Activated naive CD4-positive, alpha-beta T cell treated with anti-CD3 and anti-CD28 coated beads for 36 hours (primary cell): ENCODE measurements at regions not wholly inside any gene's neighbourhood (a gene's known extent, or its start where the extent isn't known, plus 50 kb on each side); places are given as distances from the start of the nearest gene placed in this dataset.
"Not testable (repeated sequence)": the region's sequence is repeated elsewhere in the genome, so short reads cannot be mapped to it uniquely, and the experiment has no call there.

Experiments used
- CTCF ChIA-PET: fragments of 350-600 bp; sonication (Branson Sonifier 250); formaldehyde crosslinking; loops from one replicate; lab custom pipeline; 2021; ENCODE audit warnings: antibody characterized with exemption; lab: Charles Lee
- DNase-seq: peaks from one replicate; pipeline ENCODE4 v3.0.0-alpha.2; 2020
- H3K27ac Mint-ChIP-seq: one replicate; pipeline ENCODE4 v1.8.0; 2021; ENCODE audit warnings: mild to moderate bottlenecking, mixed read lengths
- H3K27me3 Mint-ChIP-seq: one replicate; pipeline ENCODE4 v1.8.0; 2021; ENCODE audit warnings: low read depth, mixed read lengths
- H3K36me3 Mint-ChIP-seq: one replicate; pipeline ENCODE4 v1.8.0; 2021; ENCODE audit warnings: low read depth, mixed read lengths
- H3K4me1 Mint-ChIP-seq: one replicate; pipeline ENCODE4 v1.8.0; 2021; ENCODE audit warnings: low read depth, mixed read lengths
- H3K4me3 Mint-ChIP-seq: one replicate; pipeline ENCODE4 v1.8.0; 2021; ENCODE audit warnings: mild to moderate bottlenecking, moderate library complexity, mixed read lengths
- H3K9me3 Mint-ChIP-seq: one replicate; pipeline ENCODE4 v1.8.0; 2021; ENCODE audit warnings: mixed read lengths
- intact Hi-C: fragments of 100-400 bp; cut with micrococcal nuclease; formaldehyde crosslinking; loops from one replicate; pipeline ENCODE4 v1.15.1; 2023

DNA sequence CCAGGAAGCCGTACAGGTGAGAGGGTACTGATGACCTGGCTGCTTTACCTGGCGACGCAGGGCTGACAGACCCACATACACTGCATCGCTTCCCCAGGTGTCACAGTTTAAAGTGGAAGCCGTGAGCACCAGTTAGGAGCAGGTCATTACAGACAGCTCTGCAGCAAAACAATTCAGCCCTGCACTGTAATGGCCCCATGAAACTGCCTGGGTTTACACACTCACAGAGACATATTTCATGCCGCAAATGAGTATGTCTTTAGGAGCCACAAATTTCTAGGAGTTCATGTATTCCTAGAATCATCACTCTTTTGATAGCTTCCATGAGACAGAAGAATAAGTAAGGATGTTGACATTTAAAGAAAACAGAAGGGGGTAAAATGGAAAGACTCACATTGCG lies 723.1 kb downstream of the MATN1 start:
- intact Hi-C loops = no loop called here
- Mint-ChIP-seq H3K4me1 (no peaks in the 10 kb centered on the region), H3K36me3 (no peaks in the 10 kb centered on the region), H3K27me3 (no peaks in the 10 kb centered on the region), H3K9me3 (peaks cover 3% of the 10 kb centered on the region), H3K4me3 (no peak overlapping the region), H3K27ac (no peak overlapping the region)
- no peak for DNase-seq
- CTCF ChIA-PET = no interaction called here

DNA sequence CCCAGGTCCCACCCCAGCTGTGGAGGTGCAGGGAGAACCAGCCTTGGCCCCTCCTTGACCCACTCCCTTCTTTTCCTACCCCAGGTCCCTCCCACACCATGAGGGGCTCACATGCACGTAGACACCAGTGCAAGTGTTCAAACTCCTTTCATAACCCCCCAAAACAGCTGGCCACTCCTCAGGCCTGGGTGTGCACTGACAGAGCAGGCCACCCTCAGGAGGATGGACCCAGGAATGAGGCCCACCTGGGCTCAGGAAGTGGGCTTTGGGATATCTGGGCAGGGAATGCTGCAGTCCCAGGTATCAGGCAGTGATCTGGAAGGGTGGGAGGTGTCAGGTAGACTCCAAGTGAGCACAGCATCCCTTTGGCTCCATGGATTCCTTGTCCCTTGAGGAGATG lies 723.8 kb downstream of the MATN1 start:
- no peaks in the 10 kb centered on the region for H3K4me1 Mint-ChIP-seq
- H3K9me3 Mint-ChIP-seq = peaks cover 5% of the 10 kb centered on the region

DNA sequence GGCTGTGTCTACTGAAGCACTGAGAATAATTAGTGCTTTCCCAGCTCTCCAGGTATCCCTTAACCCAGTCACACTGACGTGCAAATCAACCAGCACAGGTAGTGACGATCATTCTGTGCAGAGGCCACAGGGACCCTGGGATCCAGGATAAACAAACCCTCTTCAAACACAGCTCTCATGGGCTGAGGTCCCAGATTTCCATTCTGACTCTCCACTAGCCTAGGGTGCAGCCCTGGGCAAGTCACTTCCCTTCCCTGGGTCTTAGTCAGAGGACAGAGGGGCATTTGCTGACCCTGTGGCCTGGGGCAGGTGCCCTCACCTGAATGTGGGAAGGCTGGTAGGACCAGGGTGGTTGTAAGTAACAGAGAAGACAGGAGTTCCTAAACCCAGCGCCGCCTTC lies 724.7 kb downstream of the MATN1 start:
- DNase-seq = no peak
- H3K4me1 Mint-ChIP-seq = no peaks in the 10 kb centered on the region
- peaks cover 8% of the 10 kb centered on the region for H3K9me3 Mint-ChIP-seq
- H3K27ac Mint-ChIP-seq = no peak overlapping the region
- H3K27me3 Mint-ChIP-seq = no peaks in the 10 kb centered on the region
- no peak overlapping the region for H3K4me3 Mint-ChIP-seq
- H3K36me3 Mint-ChIP-seq = no peaks in the 10 kb centered on the region
- intact Hi-C loops = no loop called here
- CTCF ChIA-PET = no interaction called here

More for the DNA sequence above, 723.8 kb downstream of the MATN1 start:
- H3K36me3 Mint-ChIP-seq = no peaks in the 10 kb centered on the region
- H3K4me3 Mint-ChIP-seq = no peak overlapping the region
- intact Hi-C loops = no loop called here
- H3K27ac Mint-ChIP-seq = no peak overlapping the region
- no peak for DNase-seq
- CTCF ChIA-PET = no interaction called here
- no peaks in the 10 kb centered on the region for H3K27me3 Mint-ChIP-seq

DNA sequence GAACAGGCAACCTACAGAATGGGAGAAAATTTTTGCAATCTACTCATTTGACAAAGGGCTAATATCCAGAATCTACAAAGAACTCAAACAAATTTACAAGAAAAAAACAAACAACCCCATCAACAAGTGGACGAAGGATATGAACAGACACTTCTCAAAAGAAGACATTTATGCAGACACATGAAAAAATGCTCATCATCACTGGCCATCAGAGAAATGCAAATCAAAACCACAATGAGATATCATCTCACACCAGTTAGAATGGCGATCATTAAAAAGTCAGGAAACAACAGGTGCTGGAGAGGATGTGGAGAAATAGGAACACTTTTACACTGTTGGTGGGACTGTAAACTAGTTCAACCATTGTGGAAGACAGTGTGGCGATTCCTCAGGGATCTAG lies 725.6 kb downstream of the MATN1 start:
- H3K27ac Mint-ChIP-seq, H3K4me1 Mint-ChIP-seq, H3K36me3 Mint-ChIP-seq, H3K27me3 Mint-ChIP-seq, DNase-seq, intact Hi-C loops, H3K4me3 Mint-ChIP-seq, CTCF ChIA-PET: not testable (repeated sequence)
- peaks cover 14% of the 10 kb centered on the region for H3K9me3 Mint-ChIP-seq

GRCh38 chr1:29993950-29994349 lies 729.4 kb downstream of the MATN1 start:
- H3K27ac Mint-ChIP-seq = no peak overlapping the region
- no peak overlapping the region for H3K4me3 Mint-ChIP-seq
- CTCF ChIA-PET = no interaction called here
- no peak for DNase-seq
- peaks cover 4% of the 10 kb centered on the region for H3K27me3 Mint-ChIP-seq
- intact Hi-C loops = no loop called here
- H3K4me1 Mint-ChIP-seq = no peaks in the 10 kb centered on the region
- peaks cover 20% of the 10 kb centered on the region for H3K9me3 Mint-ChIP-seq
- no peaks in the 10 kb centered on the region for H3K36me3 Mint-ChIP-seq

DNA sequence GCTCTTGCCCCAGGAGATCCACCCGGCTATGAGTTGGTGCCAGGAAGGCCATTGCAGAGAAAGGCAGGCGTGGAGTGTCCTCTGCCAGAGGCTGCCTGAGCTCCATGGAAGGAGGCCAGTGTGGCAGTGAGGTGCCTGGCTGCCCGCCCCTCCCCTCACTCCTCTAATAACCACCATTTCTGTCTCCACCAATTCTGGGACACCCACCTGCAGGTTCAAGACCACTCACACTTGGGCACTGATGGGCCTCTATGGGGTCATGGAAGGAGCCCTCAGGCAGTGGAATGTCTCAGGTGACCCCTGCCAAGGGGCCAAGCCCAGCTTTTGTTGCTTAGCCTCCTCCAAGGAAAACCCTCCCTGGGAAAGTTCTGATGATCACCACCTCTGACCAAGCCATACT lies 731.6 kb downstream of the MATN1 start:
- Mint-ChIP-seq H3K4me3 (no peak overlapping the region), H3K9me3 (peaks cover 20% of the 10 kb centered on the region), H3K36me3 (no peaks in the 10 kb centered on the region), H3K4me1 (no peaks in the 10 kb centered on the region), H3K27ac (no peak overlapping the region), H3K27me3 (peaks cover 4% of the 10 kb centered on the region)
- CTCF ChIA-PET = no interaction called here
- DNase-seq = no peak
- intact Hi-C loops = no loop called here

- Mint-ChIP-seq H3K36me3 (no peaks in the 10 kb centered on the region), H3K4me3 (no peak overlapping the region), H3K4me1 (no peaks in the 10 kb centered on the region), H3K27ac (no peak overlapping the region), H3K9me3 (peaks cover 19% of the 10 kb centered on the region), H3K27me3 (peaks cover 4% of the 10 kb centered on the region)
- no peak for DNase-seq
- intact Hi-C loops = no loop called here
- CTCF ChIA-PET = no interaction called here
Measured at GRCh38 chr1:29991025-29991424, 732.4 kb downstream of the MATN1 start.

DNA sequence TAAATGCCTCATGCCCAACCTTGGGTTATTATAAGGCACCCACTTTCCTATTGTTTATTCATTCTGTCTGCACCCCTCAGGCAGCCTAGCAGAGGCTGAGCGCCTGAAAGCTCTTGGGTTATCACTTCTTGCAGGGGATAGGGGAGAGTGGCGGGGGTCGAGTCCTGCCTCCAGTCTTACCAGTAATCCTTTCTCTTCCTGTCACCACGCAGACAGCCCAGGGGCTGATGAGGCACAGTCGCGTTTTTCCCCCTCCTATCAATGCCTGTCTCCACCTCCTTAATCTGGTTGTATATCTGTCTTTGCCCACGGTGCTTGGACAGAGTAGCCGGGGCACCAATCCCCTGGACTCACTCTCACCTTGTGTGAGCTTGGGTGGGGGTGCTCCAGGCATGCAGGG lies 733.1 kb downstream of the MATN1 start:
- Mint-ChIP-seq H3K4me1 (no peaks in the 10 kb centered on the region), H3K27me3 (peaks cover 5% of the 10 kb centered on the region), H3K4me3 (no peak overlapping the region), H3K9me3 (peaks cover 17% of the 10 kb centered on the region), H3K36me3 (no peaks in the 10 kb centered on the region), H3K27ac (no peak overlapping the region)
- CTCF ChIA-PET = no interaction called here
- intact Hi-C loops = no loop called here
- DNase-seq = no peak

DNA sequence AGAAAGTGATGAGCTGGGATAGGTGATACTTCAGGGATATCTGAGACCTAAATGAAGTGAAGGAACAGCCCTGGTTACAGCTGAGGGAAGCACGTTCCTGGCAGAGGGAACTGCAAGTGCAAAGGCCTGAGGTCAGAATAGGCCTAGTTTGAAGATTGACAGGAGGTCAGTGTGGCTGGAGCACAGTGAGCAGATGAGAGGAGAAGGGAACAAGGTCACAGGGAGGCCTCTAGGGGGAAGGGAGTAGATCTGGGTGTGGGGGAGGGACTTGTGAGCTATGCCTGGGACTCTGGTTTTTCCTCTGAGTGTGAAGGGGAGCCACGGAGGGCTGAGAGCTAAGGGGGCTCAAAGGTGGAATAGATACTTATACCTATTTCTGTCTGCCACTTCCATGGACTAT lies 736.4 kb downstream of the MATN1 start:
- DNase-seq = no peak
- Mint-ChIP-seq H3K27ac (no peak overlapping the region), H3K4me1 (no peaks in the 10 kb centered on the region), H3K27me3 (peaks cover 12% of the 10 kb centered on the region), H3K4me3 (no peak overlapping the region), H3K9me3 (no peaks in the 10 kb centered on the region), H3K36me3 (no peaks in the 10 kb centered on the region)
- intact Hi-C loops = no loop called here
- CTCF ChIA-PET = no interaction called here

GRCh38 chr1:29985606-29985945 lies 737.8 kb downstream of the MATN1 start:
- H3K27ac Mint-ChIP-seq = no peak overlapping the region
- no peaks in the 10 kb centered on the region for H3K4me1 Mint-ChIP-seq
- peaks cover 17% of the 10 kb centered on the region for H3K27me3 Mint-ChIP-seq
- CTCF ChIA-PET = interaction anchor here (0.7 kb wide), 1 partner anchor 14 kb away, joined by 3 read pairs; no protein-coding TSS in a partner anchor
- H3K4me3 Mint-ChIP-seq = no peak overlapping the region
- intact Hi-C loops = no loop called here
- no peak for DNase-seq
- H3K36me3 Mint-ChIP-seq = no peaks in the 10 kb centered on the region
- no peaks in the 10 kb centered on the region for H3K9me3 Mint-ChIP-seq

DNA sequence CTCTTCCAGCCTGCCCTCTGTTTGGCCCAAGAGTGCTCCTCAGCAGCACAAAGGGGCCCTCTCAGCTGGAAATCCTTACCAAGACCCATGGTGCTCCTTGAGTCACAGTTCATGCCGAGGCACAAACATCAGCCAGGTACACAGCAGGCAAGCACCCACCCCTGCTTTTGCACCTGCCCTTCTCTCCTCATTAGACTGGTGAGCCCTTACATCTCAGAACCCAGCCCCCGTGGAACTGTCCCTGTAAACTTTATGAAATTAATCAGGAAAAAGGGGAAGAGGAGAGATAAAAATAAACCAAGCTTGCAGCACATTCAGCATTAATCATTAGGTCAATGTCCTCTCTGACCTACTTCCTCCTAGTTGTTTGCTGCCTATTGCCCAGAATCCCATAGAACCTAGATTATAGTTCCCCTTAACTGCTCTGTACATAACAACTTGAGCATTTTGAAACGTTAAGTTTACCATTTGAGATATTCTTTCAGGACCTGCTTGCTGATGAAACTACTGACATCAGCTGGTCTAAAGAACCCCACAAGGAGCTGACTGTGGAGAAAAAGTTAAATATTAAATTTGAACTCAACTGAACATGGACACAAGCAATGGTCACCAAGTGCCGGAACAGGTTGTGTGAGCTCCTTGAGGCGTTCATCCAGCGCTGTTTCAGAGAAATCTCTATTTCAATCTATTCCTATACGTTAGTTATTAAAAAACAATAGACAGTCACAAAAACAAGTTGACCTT lies 738.4 kb downstream of the MATN1 start:
- Mint-ChIP-seq H3K4me1 (no peaks in the 10 kb centered on the region), H3K27me3 (peaks cover 20% of the 10 kb centered on the region), H3K9me3 (no peaks in the 10 kb centered on the region), H3K27ac (no peak overlapping the region), H3K36me3 (no peaks in the 10 kb centered on the region), H3K4me3 (no peak overlapping the region)
- CTCF ChIA-PET = interaction anchor here (0.7 kb wide), 1 partner anchor 13 kb away, joined by 3 read pairs; no protein-coding TSS in a partner anchor
- intact Hi-C loops = no loop called here
- DNase-seq = no peak

GRCh38 chr1:29984166-29984861 lies 739.1 kb downstream of the MATN1 start:
- intact Hi-C loops = no loop called here
- H3K9me3 Mint-ChIP-seq = no peaks in the 10 kb centered on the region
- H3K4me3 Mint-ChIP-seq = no peak overlapping the region
- H3K4me1 Mint-ChIP-seq = no peaks in the 10 kb centered on the region
- H3K27ac Mint-ChIP-seq = no peak overlapping the region
- H3K27me3 Mint-ChIP-seq = peaks cover 19% of the 10 kb centered on the region
- peaks cover 1% of the 10 kb centered on the region for H3K36me3 Mint-ChIP-seq
- no peak for DNase-seq
- CTCF ChIA-PET = no interaction called here

DNA sequence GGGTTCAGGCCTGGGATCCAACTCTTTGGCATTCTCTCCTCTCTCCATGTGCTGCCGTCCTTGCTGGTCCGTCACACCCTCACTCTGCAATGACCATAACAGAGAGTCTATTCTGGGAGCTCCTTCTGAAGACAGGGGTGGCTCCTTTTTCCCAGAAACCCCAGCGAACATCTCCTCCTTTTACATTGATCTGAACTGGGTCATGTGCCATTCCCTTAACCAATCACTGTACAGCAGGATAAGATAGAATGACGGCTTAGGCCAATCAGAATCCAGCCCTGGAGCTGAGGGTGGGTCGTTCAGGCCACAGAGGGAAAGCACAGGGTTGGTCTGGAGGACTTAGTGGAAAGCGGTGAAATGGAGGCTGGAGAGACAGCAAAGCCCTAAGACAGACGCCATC lies 740.1 kb downstream of the MATN1 start:
- Mint-ChIP-seq H3K27me3 (peaks cover 19% of the 10 kb centered on the region), H3K9me3 (no peaks in the 10 kb centered on the region), H3K4me1 (no peaks in the 10 kb centered on the region), H3K4me3 (no peak overlapping the region), H3K36me3 (peaks cover 1% of the 10 kb centered on the region), H3K27ac (no peak overlapping the region)
- intact Hi-C loops = no loop called here
- CTCF ChIA-PET = no interaction called here
- DNase-seq = no peak
